ENCODE measurements at regions not wholly inside any gene's neighbourhood (a gene's known extent, or its start where the extent isn't known, plus 50 kb on each side); places are given as distances from the start of the nearest gene placed in this dataset.

GRCh38 chr7:32263611-32264010 is 193.4 kb upstream of the PDE1C start:
- DNase-seq (ENCODE audit: low read depth): no peak

GRCh38 chr7:32262315-32262714 is 192.1 kb upstream of the PDE1C start:
- DNase-seq (ENCODE audit: low read depth): no peak

GRCh38 chr7:32259931-32260596 is 189.9 kb upstream of the PDE1C start:
- DNase-seq (ENCODE audit: low read depth): no peak

GRCh38 chr7:32258265-32258664 is 188.1 kb upstream of the PDE1C start:
- DNase-seq (ENCODE audit: low read depth): no peak

- DNase-seq (ENCODE audit: low read depth): no peak
These were observed 187.4 kb upstream of the PDE1C start for GRCh38 chr7:32257621-32258020.

GRCh38 chr7:32256811-32257210 is 186.6 kb upstream of the PDE1C start:
- DNase-seq (ENCODE audit: low read depth): no peak

GRCh38 chr7:32256376-32256775 is 186.2 kb upstream of the PDE1C start:
- DNase-seq (ENCODE audit: low read depth): no peak

GRCh38 chr7:32255036-32255435 is 184.8 kb upstream of the PDE1C start:
- no peak for DNase-seq (ENCODE audit: low read depth)

- no peak for DNase-seq (ENCODE audit: low read depth)
These were observed 183.1 kb upstream of the PDE1C start for GRCh38 chr7:32253299-32253698.

- no peak for DNase-seq (ENCODE audit: low read depth)
These were observed 181.5 kb upstream of the PDE1C start for GRCh38 chr7:32251659-32252058.

GRCh38 chr7:32250471-32251260 is 180.5 kb upstream of the PDE1C start:
- no peak for DNase-seq (ENCODE audit: low read depth)

GRCh38 chr7:32250003-32250402 is 179.8 kb upstream of the PDE1C start:
- no peak for DNase-seq (ENCODE audit: low read depth)

- DNase-seq (ENCODE audit: low read depth): no peak
These were observed 178.3 kb upstream of the PDE1C start for GRCh38 chr7:32248522-32248921.

- DNase-seq (ENCODE audit: low read depth): no peak
These were observed 174.7 kb upstream of the PDE1C start for GRCh38 chr7:32244806-32245345.

- DNase-seq (ENCODE audit: low read depth): no peak
These were observed 173.6 kb upstream of the PDE1C start for GRCh38 chr7:32243687-32244290.

- DNase-seq (ENCODE audit: low read depth): no peak
These were observed 172.2 kb upstream of the PDE1C start for GRCh38 chr7:32242436-32242835.

GRCh38 chr7:32241636-32242035 is 171.4 kb upstream of the PDE1C start:
- DNase-seq (ENCODE audit: low read depth): no peak

- DNase-seq (ENCODE audit: low read depth): no peak
These were observed 169.6 kb upstream of the PDE1C start for GRCh38 chr7:32239764-32240163.

GRCh38 chr7:32228601-32229000 is 158.4 kb upstream of the PDE1C start:
- DNase-seq (ENCODE audit: low read depth): no peak

GRCh38 chr7:32227746-32228145 is 157.5 kb upstream of the PDE1C start:
- DNase-seq (ENCODE audit: low read depth): no peak

GRCh38 chr7:32224276-32224675 is 154.1 kb upstream of the PDE1C start:
- no peak for DNase-seq (ENCODE audit: low read depth)

- DNase-seq (ENCODE audit: low read depth): no peak
These were observed 153.5 kb upstream of the PDE1C start for GRCh38 chr7:32223721-32224120.

- DNase-seq (ENCODE audit: low read depth): no peak
These were observed 153.0 kb upstream of the PDE1C start for GRCh38 chr7:32223071-32223650.

Data from stromal cell of bone marrow (primary cell).